AG04449 (cell line): ENCODE measurements at regions not wholly inside any gene's neighbourhood (a gene's known extent, or its start where the extent isn't known, plus 50 kb on each side); places are given as distances from the start of the nearest gene placed in this dataset.

ENCODE experiments used
- CTCF ChIA-PET: fragments of 350-600 bp; formaldehyde crosslinking; extraction: SDS; loops from one replicate; lab custom pipeline; 2021; ENCODE audit warnings: antibody characterized with exemption; lab: Yijun Ruan, JAX
- POLR2A ChIA-PET: fragments of 400-600, 350-600 bp; formaldehyde crosslinking; extraction: SDS; loops from one replicate; lab custom pipeline; 2020; ENCODE audit warnings: antibody characterized with exemption, inconsistent platforms; lab: Yijun Ruan, JAX
- DNase-seq: peaks from one replicate; pipeline ENCODE4 v3.0.0-alpha.2; 2010; ENCODE audit warnings: low read depth, low spot score
- H3K4me3 ChIP-seq: 2 replicates; pipeline ENCODE4 v1.5.1; 2011; ENCODE audit warnings: low read depth, mild to moderate bottlenecking, control low read depth, low read length
- TF ChIP-seq, protein P1 (sequence below): IDR thresholded peaks from one replicate; pipeline ENCODE4 v1.5.1; 2011; ENCODE audit warnings: mild to moderate bottlenecking, moderate library complexity, low read length, control low read depth, inconsistent platforms; ENCODE audit not compliant: insufficient read depth; ENCODE audit errors: missing control alignments

DNA sequence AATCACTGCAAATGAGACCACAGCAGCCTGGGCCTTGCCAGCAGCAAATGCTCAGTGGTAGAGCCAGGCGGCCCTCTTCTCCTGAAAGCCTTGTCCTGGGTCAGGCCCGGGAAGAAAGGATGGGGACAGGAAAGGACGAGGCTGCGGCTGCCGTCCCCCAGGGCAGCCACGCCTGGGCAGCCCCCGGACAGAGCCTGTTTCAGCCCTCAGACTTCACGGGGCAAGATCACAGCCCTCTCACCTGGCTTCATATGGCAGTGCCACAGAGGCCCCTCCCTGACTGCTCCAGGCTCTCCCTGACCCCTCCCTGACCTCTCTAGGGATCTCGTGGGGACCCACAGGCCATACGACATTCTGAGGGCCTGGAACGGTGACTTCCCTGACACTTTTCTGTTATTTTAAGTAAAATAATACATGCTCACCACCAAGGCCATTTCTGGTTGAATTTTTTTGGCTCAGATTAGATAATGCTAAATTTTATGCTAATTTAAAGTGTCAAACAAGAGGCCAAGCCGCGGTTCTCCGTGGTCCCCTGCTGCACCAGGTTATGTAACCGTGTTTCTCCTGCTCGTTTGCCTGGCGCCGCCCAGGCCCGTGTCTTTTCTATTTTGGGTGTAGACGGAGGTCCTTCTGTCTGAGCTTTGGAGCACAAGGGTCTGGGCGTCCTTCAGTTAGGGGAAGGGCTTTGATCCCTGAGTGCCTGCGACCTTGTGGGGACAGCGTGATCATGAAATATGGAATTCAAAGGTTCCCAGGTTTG lies 59.9 kb upstream of the BHLHE23 start:
- TF ChIP-seq, protein P1, sequence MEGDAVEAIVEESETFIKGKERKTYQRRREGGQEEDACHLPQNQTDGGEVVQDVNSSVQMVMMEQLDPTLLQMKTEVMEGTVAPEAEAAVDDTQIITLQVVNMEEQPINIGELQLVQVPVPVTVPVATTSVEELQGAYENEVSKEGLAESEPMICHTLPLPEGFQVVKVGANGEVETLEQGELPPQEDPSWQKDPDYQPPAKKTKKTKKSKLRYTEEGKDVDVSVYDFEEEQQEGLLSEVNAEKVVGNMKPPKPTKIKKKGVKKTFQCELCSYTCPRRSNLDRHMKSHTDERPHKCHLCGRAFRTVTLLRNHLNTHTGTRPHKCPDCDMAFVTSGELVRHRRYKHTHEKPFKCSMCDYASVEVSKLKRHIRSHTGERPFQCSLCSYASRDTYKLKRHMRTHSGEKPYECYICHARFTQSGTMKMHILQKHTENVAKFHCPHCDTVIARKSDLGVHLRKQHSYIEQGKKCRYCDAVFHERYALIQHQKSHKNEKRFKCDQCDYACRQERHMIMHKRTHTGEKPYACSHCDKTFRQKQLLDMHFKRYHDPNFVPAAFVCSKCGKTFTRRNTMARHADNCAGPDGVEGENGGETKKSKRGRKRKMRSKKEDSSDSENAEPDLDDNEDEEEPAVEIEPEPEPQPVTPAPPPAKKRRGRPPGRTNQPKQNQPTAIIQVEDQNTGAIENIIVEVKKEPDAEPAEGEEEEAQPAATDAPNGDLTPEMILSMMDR, result no peak
- ChIA-PET POLR2A (no interaction called here), CTCF (interaction anchor here (1.8 kb wide), 1 partner anchor 11 kb away, joined by 6 read pairs; no protein-coding TSS in a partner anchor)
- no peak for DNase-seq
- no peak overlapping the region for H3K4me3 ChIP-seq

DNA sequence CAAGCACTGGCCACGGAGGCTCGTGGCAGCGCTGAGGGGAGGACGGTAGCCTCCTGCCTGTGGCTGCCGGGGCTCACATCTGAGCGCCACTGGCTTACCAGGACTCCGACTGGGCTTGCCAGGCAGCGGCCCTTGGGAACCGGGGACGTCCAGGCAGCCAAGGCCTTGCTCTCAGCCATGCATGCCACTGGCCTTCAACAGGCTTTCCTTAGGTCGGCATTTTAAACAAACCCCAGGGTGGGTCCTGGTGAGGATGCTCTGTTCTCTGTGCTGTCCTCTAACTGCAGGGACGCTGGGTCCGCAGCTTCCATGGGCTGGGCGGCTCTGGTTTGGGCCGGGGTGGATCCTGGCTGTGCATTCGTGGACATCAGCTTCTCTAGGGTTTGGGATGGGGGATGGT lies 59.1 kb upstream of the BHLHE23 start:
- CTCF ChIA-PET, result no interaction called here

DNA sequence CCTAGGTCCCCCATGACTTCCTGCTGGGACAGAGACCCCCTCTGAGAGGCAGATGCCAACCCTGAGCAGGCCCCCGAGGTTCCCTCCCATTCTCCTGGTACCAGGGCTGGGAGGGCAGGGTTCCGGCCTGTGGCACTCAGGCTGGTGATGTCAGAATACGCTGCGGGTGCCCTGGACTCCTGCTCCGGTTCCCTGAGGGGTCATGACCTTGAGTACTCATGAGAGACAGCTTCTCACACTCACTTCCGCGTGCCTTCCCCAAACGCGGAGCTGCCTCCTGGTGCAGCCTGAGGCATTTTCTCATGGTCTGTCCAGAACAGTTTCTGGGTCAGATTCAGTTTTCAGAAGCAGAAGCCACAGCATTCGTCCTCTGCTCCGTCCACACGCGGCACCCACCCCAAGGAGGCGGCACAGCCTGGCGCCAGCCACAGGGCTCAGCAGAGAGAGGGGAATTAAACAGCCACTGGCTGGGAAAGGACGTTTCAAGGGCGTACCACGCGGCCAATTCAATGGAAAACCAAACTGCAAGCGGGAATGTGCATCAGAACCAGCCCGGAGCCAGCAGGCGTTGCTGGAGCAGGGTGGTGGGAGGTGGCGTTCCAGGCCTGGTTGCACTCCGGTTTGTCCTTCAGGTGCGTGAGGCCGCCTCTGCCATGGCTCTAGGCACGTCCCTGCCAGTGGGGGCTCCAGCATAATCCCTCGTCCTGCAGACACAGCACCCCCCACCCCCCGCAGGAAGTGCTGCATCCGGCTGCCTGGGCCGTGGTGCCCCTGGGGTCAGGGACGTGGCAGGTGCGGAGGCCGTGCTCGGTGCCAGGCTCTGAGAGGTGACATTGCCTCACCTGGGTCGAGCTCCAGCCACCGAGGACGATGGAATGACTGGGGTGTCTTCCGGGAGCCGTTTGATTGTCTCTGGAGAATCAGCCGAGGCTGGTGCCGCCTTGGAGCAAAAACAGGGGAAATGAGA lies 58.3 kb upstream of the BHLHE23 start:
- DNase-seq, result no peak
- TF ChIP-seq, protein P1, result no peak
- no peak overlapping the region for H3K4me3 ChIP-seq
- POLR2A ChIA-PET, result no interaction called here
- CTCF ChIA-PET, result interaction anchor here (1.2 kb wide), 1 partner anchor 9 kb away, joined by 3 read pairs; no protein-coding TSS in a partner anchor

More for the DNA sequence above, 59.1 kb upstream of the BHLHE23 start:
- TF ChIP-seq, protein P1, result no peak
- POLR2A ChIA-PET, result no interaction called here
- no peak for DNase-seq
- no peak overlapping the region for H3K4me3 ChIP-seq

DNA sequence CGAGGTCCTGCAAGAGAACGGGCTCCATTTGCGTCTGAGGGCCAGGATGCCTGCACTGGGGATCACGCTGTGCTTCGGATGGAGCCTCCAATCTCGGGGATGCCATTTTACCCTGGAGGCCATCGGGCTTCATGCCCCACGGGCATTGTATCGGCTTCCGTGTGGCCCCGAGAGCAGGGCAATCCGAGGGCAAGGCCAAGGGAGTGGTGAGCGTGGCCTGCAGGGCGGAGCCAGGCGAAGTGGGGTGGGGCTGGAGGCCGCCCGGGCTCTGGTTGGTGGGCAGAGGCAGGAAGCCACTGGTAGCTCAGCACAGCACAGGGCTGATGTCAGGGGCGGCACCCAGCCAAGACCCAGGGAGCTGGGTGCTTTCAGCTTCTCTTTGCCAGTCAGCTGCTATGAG lies 57.5 kb upstream of the BHLHE23 start:
- ChIA-PET POLR2A (no interaction called here), CTCF (interaction anchor here (1.2 kb wide), 1 partner anchor 8 kb away, joined by 3 read pairs; no protein-coding TSS in a partner anchor)
- no peak overlapping the region for H3K4me3 ChIP-seq
- DNase-seq, result no peak
- TF ChIP-seq, protein P1, result no peak

DNA sequence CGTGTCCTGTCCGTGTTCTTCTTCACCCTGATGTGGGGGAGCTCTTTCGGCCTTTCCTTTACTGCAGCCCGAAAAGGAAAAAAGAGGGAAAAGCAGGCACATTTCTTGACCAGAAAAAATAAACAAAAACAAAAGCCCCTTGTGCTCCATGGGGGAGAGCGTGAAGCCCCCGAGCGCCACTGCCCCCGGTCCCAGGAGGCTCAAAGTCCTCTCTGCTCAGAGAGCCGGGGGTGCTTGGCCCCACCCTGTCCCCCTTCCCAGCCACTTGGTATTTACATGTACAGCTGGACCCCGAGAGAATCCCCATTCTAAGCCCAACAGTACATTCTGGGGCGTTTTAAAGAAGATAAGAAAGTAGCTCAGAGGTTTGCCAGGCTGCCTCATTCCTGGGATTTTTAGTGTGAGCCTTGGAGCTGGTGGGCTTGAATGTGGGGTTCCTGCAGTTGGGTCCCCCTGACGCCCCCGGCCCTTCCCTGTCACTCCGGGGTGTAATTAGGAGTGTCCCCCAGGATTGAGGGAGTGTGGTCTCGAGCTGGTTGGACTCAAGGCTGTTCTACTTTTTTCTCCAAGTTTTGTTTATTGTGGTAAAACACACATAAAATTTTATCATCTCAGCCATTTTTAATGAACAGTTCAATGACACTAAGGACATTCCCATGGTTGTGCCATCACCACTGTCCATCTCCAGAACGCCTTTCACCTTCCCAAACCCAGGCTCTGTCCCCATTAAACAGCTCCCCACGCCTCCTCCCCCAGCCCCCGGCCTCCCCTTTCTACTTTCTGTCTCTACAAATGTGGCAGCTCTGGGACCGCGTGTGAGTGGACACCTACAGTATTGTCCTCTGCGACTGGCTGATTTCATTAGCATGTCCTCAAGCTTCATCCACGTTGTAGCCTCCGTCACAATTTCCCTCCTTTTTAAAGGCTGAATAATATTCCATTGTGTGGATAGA lies 55.7 kb upstream of the BHLHE23 start:
- CTCF ChIA-PET, result interaction anchor here (0.6 to 1.0 kb wide), 2 partner anchors 11 to 152 kb away, joined by 3 read pairs; no protein-coding TSS in a partner anchor
- TF ChIP-seq, protein P1, result no peak
- no peak for DNase-seq
- POLR2A ChIA-PET, result no interaction called here
- no peak overlapping the region for H3K4me3 ChIP-seq
